ENCODE measurements at regions not wholly inside any gene's neighbourhood (a gene's known extent, or its start where the extent isn't known, plus 50 kb on each side); places are given as distances from the start of the nearest gene placed in this dataset.

DNA sequence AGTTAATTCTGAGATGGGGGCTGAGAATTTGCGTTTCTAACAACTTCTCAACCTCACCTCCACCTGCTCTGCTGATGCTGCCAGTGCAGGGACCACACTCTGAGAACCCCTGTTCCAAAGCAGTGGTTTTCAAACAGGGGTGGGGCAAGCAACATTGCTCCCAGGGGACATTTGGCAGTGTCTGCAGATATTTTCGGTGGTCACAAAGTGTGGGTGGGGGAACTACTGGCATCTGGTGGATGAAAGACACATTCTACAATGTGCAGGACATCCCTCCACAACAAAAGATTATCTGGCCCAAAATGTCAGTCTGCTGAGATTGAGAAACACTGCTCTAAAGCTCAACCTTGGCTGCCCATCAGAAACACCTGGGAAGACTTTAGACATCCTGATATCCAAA is 188.7 kb upstream of the SATB2 start:
- DNase-seq (ENCODE audit: insufficient read length, low spot score) (no peak), FAIRE-seq (no peak)
- TF ChIP-seq, protein P1, sequence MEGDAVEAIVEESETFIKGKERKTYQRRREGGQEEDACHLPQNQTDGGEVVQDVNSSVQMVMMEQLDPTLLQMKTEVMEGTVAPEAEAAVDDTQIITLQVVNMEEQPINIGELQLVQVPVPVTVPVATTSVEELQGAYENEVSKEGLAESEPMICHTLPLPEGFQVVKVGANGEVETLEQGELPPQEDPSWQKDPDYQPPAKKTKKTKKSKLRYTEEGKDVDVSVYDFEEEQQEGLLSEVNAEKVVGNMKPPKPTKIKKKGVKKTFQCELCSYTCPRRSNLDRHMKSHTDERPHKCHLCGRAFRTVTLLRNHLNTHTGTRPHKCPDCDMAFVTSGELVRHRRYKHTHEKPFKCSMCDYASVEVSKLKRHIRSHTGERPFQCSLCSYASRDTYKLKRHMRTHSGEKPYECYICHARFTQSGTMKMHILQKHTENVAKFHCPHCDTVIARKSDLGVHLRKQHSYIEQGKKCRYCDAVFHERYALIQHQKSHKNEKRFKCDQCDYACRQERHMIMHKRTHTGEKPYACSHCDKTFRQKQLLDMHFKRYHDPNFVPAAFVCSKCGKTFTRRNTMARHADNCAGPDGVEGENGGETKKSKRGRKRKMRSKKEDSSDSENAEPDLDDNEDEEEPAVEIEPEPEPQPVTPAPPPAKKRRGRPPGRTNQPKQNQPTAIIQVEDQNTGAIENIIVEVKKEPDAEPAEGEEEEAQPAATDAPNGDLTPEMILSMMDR (IDR thresholded peaks at IDR 0.05; ENCODE audit: insufficient read depth, missing control alignments): no peak

DNA sequence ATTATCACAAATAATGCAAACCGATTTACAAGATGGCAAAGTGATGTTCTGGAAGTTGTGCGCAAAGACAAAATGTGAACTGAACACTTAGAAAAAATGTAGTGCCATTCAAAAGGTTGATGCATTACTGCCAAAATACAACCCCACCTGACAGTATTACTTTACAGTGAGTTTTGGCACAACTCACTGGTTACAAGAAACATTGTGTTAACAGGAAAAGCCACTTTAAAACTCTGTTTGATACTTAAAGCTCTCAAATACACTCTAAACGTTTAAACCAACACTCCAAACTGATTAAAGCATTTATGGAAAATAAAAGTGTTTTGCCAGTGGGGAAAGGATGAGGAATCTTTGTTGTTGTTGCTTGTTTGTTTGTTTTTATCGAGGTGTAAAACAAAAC is 173.4 kb upstream of the SATB2 start:
- TF ChIP-seq, protein P1 (IDR thresholded peaks at IDR 0.05; ENCODE audit: insufficient read depth, missing control alignments): no peak
- DNase-seq (ENCODE audit: insufficient read length, low spot score): no peak
- no peak for FAIRE-seq

DNA sequence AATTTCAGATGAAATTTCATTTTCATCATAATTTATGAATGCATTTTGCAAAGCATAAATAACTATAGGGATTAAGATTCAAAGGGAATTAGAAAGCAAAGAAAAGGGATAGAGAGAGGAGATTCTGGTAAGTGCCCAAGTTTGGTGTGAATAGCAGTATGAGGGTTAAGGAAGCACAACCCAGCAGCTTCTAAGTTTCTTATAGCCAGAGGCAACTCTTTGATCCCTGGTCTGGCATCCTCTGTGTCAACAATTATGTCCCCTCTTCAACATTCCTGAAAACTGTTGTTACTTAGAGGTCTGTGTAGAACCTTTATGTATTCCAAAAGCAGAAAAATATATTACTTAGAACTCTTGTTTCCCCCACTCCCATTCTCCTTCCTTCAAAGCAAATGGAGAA is 171.6 kb upstream of the SATB2 start:
- no peak for FAIRE-seq
- TF ChIP-seq, protein P1 (IDR thresholded peaks at IDR 0.05; ENCODE audit: insufficient read depth, missing control alignments): no peak

DNA sequence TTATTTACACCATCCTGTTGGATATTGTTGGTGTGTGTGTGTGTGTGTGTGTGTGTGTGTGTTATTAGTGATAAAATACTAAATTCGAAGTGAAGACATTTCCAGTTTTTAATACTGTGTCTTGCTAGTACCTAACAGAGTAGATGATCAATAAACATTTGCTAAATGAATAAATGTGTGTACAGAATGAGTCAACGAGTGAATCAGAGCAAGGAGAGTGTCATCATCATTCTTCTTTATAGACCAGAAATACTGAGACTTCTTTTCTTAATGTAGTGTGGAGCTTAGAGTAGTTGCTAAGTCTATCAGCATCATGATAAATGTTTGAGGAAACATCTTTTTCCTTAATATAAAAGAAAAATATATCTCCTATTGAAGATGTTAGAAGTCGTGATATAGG is 169.7 kb upstream of the SATB2 start:
- TF ChIP-seq, protein P1 (IDR thresholded peaks at IDR 0.05; ENCODE audit: insufficient read depth, missing control alignments): no peak
- DNase-seq (ENCODE audit: insufficient read length, low spot score): no peak
- no peak for FAIRE-seq

More for the DNA sequence above, 171.6 kb upstream of the SATB2 start:
- no peak for DNase-seq (ENCODE audit: insufficient read length, low spot score)

DNA sequence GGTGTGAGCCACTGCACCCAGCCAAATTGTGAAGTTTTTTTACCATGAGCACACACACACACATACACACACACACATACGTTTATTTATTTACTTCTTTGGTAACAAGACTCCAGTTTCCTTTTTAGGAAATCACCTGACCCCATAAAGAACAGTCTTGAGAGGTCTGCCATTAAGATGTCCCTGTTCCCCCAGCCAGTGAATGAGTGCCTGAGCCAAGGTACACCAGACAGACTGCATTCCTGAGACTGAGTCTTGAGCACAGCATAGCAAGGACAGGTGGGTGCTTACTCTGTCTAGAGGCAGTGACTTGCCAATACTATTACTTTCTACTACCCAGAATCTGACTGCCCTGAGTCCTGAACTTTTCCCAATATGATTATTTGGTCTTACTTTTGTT is 167.2 kb upstream of the SATB2 start:
- TF ChIP-seq, protein P1 (IDR thresholded peaks at IDR 0.05; ENCODE audit: insufficient read depth, missing control alignments): no peak
- no peak for DNase-seq (ENCODE audit: insufficient read length, low spot score)
- no peak for FAIRE-seq

DNA sequence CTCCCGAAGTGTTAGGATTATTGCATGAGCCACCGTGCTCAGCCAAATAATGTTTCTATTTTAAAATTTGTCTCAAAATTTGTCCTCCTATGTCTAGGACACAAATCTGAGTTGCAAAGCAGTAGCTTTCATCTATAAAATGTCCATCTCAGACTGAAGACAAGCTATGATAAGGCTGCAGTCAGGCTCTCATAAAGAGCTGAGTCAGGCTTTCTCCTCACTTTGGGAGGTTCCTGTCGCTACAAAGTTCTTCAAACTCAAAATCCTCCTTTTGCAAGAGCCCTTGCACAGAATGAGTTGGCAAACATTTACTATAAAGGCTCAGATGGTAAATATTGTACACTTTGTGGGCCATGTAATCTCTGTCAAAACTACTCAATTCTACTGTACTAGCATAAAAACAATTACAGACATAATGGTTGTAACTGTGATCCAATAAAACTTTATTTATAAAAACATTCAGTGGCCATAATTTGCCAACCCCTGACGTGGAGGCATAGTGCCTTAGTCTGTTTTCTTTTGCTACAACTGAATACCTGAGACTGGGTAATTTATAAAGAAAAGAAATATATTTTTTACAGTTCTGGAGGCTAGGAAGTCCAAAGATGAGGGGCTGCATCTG is 154.9 kb upstream of the SATB2 start:
- no peak for DNase-seq (ENCODE audit: insufficient read length, low spot score)
- no peak for FAIRE-seq
- TF ChIP-seq, protein P1 (IDR thresholded peaks at IDR 0.05; ENCODE audit: insufficient read depth, missing control alignments): no peak

DNA sequence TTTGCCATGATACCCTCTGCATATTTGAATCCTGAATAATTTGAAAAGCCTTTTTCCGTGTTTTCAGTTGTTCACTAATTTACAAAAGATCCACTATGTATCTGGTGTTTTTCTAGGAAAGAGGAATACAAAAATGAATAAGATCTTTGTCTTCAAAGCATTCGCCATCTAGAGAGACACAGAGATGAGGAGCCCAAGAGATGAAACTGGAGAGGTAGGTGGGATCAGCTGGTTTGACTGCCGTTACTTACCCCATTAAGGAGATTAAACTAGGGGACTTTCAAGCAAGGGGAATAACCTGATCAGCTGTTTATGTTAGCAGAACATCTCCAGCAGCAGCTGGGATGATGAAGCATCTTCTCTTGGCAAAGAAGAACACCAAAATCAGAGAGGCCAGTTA is 150.2 kb upstream of the SATB2 start:
- DNase-seq (ENCODE audit: insufficient read length, low spot score): no peak
- no peak for FAIRE-seq

More for the DNA sequence above, 150.2 kb upstream of the SATB2 start:
- TF ChIP-seq, protein P1 (IDR thresholded peaks at IDR 0.05; ENCODE audit: insufficient read depth, missing control alignments): no peak

Measured in D721Med (cell line).